ENCODE measurements at regions not wholly inside any gene's neighbourhood (a gene's known extent, or its start where the extent isn't known, plus 50 kb on each side); places are given as distances from the start of the nearest gene placed in this dataset.

GRCh38 chr11:10377183-10377582, 72.3 kb downstream of the ADM start:
- no peaks in the 10 kb centered on the region for H3K4me1 ChIP-seq (ENCODE audit: insufficient read depth, low read length, poor library complexity, severe bottlenecking)
- intact Hi-C loops (cut with micrococcal nuclease; ENCODE audit: unreplicated experiment) = no loop called here
- no peak for DNase-seq (ENCODE audit: low spot score)
- BruUV-seq (replicated peaks) = no TSS peak
- ChIA-PET CTCF (ENCODE audit: unreplicated experiment) (no interaction called here), POLR2A (interaction anchor here (0.7 kb wide), 1 partner anchor 50 kb away, joined by 3 read pairs; no protein-coding TSS in a partner anchor)
- H3K4me2 ChIP-seq (ENCODE audit: low read length) = no peak overlapping the region
- H4K20me1 ChIP-seq (ENCODE audit: insufficient read depth, low read length) = no peaks in the 10 kb centered on the region
- no peak overlapping the region for H2AFZ ChIP-seq (ENCODE audit: low read length)
- no peak for TF ChIP-seq CTCF (conservative IDR thresholded peaks at IDR 0.05; ENCODE audit: low read length)
- no peak for TF ChIP-seq EZH2phosphoT487 (IDR thresholded peaks at IDR 0.05; ENCODE audit: borderline replicate concordance, low read depth, low read length)
- H3K9me2 ChIP-seq (ENCODE audit: insufficient read depth, low read length) = no peaks in the 10 kb centered on the region
- H3K79me2 ChIP-seq (ENCODE audit: insufficient read depth, low read depth, low read length) = no peaks in the 10 kb centered on the region
- no peaks in the 10 kb centered on the region for H3K9me3 ChIP-seq (ENCODE audit: low read length)
- H3K27ac ChIP-seq (ENCODE audit: low read depth, low read length, poor library complexity, severe bottlenecking) = no peak overlapping the region
- H3K36me3 ChIP-seq (ENCODE audit: insufficient read depth, low read length) = no peaks in the 10 kb centered on the region
- no peak overlapping the region for H3K4me3 ChIP-seq (ENCODE audit: low read depth, low read length, poor library complexity, severe bottlenecking)

GRCh38 chr11:10378362-10378761, 73.5 kb downstream of the ADM start:
- no TSS peak for BruUV-seq (replicated peaks)
- Histone ChIP-seq H4K20me1 (ENCODE audit: insufficient read depth, low read length) (no peaks in the 10 kb centered on the region), H3K79me2 (ENCODE audit: insufficient read depth, low read depth, low read length) (no peaks in the 10 kb centered on the region), H3K9me2 (ENCODE audit: insufficient read depth, low read length) (no peaks in the 10 kb centered on the region), H2AFZ (ENCODE audit: low read length) (no peak overlapping the region), H3K36me3 (ENCODE audit: insufficient read depth, low read length) (no peaks in the 10 kb centered on the region), H3K4me3 (ENCODE audit: low read depth, low read length, poor library complexity, severe bottlenecking) (no peak overlapping the region), H3K27ac (ENCODE audit: low read depth, low read length, poor library complexity, severe bottlenecking) (no peak overlapping the region), H3K4me2 (ENCODE audit: low read length) (no peak overlapping the region), H3K9me3 (ENCODE audit: low read length) (no peaks in the 10 kb centered on the region), H3K4me1 (ENCODE audit: insufficient read depth, low read length, poor library complexity, severe bottlenecking) (no peaks in the 10 kb centered on the region)
- ChIA-PET POLR2A (no interaction called here), CTCF (ENCODE audit: unreplicated experiment) (no interaction called here)
- intact Hi-C loops (cut with micrococcal nuclease; ENCODE audit: unreplicated experiment) = no loop called here
- no peak for TF ChIP-seq EZH2phosphoT487 (IDR thresholded peaks at IDR 0.05; ENCODE audit: borderline replicate concordance, low read depth, low read length)
- TF ChIP-seq CTCF (conservative IDR thresholded peaks at IDR 0.05; ENCODE audit: low read length) = no peak
- DNase-seq (ENCODE audit: low spot score) = no peak

- H3K9me2 ChIP-seq (ENCODE audit: insufficient read depth, low read length) = no peaks in the 10 kb centered on the region
- H2AFZ ChIP-seq (ENCODE audit: low read length) = no peak overlapping the region
- H3K79me2 ChIP-seq (ENCODE audit: insufficient read depth, low read depth, low read length) = no peaks in the 10 kb centered on the region
- no peak overlapping the region for H3K4me3 ChIP-seq (ENCODE audit: low read depth, low read length, poor library complexity, severe bottlenecking)
- H4K20me1 ChIP-seq (ENCODE audit: insufficient read depth, low read length) = no peaks in the 10 kb centered on the region
- BruUV-seq (replicated peaks) = no TSS peak
- H3K27ac ChIP-seq (ENCODE audit: low read depth, low read length, poor library complexity, severe bottlenecking) = no peak overlapping the region
- intact Hi-C loops (cut with micrococcal nuclease; ENCODE audit: unreplicated experiment) = no loop called here
- ChIA-PET CTCF (ENCODE audit: unreplicated experiment) (no interaction called here), POLR2A (interaction anchor here (0.6 to 1.5 kb wide), 4 partner anchors 9 to 1928 kb away, joined by 3 to 5 read pairs (median 3); no protein-coding TSS in a partner anchor)
- TF ChIP-seq EZH2phosphoT487 (IDR thresholded peaks at IDR 0.05; ENCODE audit: borderline replicate concordance, low read depth, low read length) (no peak), CTCF (conservative IDR thresholded peaks at IDR 0.05; ENCODE audit: low read length) (no peak)
- H3K4me1 ChIP-seq (ENCODE audit: insufficient read depth, low read length, poor library complexity, severe bottlenecking) = no peaks in the 10 kb centered on the region
- no peak for DNase-seq (ENCODE audit: low spot score)
- no peaks in the 10 kb centered on the region for H3K36me3 ChIP-seq (ENCODE audit: insufficient read depth, low read length)
- H3K4me2 ChIP-seq (ENCODE audit: low read length) = no peak overlapping the region
- no peaks in the 10 kb centered on the region for H3K9me3 ChIP-seq (ENCODE audit: low read length)
These were observed 74.1 kb downstream of the ADM start for GRCh38 chr11:10379022-10379421.
